Left renal pelvis (tissue), 4 donors: ENCODE measurements at regions not wholly inside any gene's neighbourhood (a gene's known extent, or its start where the extent isn't known, plus 50 kb on each side); places are given as distances from the start of the nearest gene placed in this dataset.

Experiments
- DNase-seq, 4 donors: peaks; one replicate each; pipeline ENCODE4 v3.0.0-alpha.2; 2013; ENCODE audit warnings: low read depth in 4 of 4, low spot score in 3 of 4

DNA sequence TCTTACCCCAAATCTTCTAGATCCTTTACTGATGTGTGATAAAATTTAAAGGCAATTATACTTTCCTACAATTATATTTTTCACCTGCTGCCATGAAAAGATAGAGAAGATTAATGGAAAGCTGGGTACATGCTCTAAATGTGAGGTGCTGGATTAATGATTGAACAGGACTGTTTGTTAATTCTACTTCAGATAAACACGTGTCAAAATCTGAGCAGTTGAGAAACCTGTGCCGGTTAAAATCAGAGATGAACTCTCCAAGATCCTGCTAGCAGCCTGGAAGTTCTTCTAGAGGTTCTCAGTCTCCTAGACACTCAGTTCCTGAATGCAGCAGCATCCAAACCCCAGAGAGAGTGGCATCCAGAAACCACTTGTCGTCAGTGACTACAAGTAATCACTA lies 69.2 kb downstream of the INHBA start:
- no peak for DNase-seq

GRCh38 chr7:41630741-41631140 lies 72.1 kb downstream of the INHBA start:
- no peak for DNase-seq

DNA sequence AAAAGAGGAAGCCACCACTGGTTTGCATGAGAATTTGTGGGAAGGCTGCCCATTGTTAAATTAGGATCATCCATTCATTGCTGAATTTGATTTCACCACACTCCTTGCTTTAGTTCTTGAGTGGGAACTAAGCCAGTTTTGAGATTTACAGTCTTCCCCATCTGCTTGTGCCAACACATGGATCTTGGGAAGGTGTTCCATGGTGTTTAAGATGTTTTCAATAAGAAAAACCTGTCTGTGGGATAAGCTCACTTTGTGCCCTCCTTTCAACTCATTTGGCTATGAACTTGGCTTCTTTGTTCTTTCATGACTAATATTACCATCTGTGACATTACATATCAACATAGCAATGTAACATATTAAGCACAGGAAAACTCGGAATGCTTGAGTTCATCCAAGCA lies 73.2 kb downstream of the INHBA start:
- DNase-seq = no peak

- no peak for DNase-seq
Measured at GRCh38 chr7:41628901-41629300, 74.0 kb downstream of the INHBA start.

GRCh38 chr7:41627645-41628298 lies 75.1 kb downstream of the INHBA start:
- no peak for DNase-seq

GRCh38 chr7:41624818-41625217 lies 78.1 kb downstream of the INHBA start:
- no peak for DNase-seq

GRCh38 chr7:41621953-41622831 lies 80.7 kb downstream of the INHBA start:
- DNase-seq = no peak

DNA sequence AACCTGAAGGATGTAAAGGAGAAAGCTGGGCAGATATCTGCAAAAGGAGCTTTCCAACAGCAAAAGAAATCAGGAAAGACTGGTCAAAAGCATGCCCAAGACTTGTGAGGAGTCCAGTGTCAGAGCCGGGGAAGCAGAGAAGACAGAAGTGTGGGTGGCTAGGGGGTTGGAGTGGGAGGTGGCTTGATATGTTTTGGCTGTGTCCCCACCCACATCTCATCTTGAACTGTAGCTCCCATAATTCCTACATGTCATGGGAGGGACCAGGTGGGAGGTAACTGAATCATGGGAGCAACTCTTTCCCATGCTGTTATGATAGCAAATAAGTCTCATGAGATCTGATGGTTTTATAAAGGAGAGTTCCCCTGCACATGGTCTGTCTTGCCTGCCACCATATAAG lies 84.9 kb downstream of the INHBA start:
- DNase-seq = no peak

DNA sequence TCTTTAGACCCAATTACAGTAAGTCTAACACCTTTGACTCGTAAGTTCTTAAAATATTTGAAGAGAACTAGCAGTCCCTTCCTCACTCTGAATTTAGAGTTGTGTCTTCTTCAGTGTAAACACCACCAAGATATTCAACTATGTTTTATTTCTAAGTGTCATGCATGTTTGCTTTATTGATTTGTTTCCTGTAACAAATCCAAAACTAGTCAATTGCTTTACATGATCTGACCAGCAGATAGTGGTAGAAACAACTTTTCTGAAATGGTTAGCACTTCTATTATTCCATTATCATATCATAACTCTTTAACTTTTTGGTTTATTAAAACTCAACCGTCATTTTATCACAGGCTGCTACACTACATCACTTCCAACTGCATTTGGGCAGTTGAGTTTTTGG lies 90.1 kb downstream of the INHBA start:
- DNase-seq = no peak

- DNase-seq = no peak
Measured at GRCh38 chr7:41612386-41612785, 90.5 kb downstream of the INHBA start.

- no peak for DNase-seq
Measured at GRCh38 chr7:41608447-41608846, 94.4 kb downstream of the INHBA start.

GRCh38 chr7:41603985-41604384 lies 98.9 kb downstream of the INHBA start:
- no peak for DNase-seq

- DNase-seq = no peak
Measured at GRCh38 chr7:41599760-41600159, 103.1 kb downstream of the INHBA start.

- DNase-seq = no peak
Measured at GRCh38 chr7:41592794-41593193, 110.1 kb downstream of the INHBA start.

GRCh38 chr7:41592236-41592635 lies 110.7 kb downstream of the INHBA start:
- no peak for DNase-seq

DNA sequence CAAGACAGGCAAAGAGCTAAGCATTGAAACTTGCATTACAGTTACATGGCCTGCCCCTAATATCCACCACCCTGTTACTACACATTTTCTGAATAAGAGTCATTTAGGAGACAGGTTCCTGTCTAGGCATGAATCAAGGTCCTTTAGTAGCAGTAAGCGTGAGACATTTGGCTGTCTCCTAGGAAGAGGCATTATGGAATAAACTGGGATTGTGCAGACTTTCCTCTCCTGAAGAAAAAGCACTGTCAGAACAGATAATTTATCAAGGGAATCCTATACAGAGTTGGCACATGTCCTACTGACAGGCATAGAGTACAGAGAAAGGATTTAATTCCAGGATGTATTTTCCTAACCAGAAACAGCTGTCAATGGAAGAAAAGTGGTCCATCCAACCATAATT lies 111.9 kb downstream of the INHBA start:
- DNase-seq = no peak

DNA sequence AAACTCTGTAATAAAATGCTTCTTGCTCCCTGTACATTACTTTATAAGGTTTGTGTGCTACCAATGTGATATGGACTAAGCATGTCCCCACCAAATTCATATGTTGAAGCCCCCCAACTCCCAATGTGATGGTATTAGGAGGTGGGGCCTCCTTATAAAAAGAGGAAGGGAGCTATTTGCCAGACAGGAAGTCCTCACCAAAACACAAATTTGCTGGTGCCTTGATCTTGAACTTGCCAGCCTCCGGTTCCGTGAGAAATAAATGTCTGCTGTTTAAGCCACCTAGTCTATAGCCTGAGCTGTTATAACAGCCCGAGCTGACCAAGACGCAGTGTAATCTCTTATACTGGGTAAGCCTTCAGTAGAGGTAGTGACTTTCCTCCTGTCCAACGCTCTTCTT lies 114.5 kb downstream of the INHBA start:
- DNase-seq = no peak

GRCh38 chr7:41586931-41587640 lies 115.8 kb downstream of the INHBA start:
- no peak for DNase-seq

GRCh38 chr7:41584746-41585145 lies 118.1 kb downstream of the INHBA start:
- DNase-seq = no peak

DNA sequence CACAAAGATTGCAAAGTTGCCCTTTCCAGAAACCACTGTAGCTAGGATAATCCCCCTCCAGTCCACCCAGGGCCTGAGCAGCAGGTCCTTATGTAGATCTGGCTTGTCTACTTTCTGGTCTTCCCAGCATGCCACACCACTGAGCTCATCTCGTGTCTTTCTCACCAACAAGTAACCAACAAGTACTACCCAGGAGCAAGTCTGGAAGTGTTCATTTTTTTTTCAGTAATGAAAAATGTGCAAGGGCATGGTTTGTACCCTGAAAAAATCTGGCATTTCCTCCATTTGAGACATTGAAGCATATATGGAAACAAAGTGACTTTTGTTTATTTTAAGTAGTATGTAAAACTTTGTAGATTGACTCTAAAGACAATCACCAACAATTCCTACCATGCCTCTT lies 120.8 kb downstream of the INHBA start:
- no peak for DNase-seq

GRCh38 chr7:41581041-41581440 lies 121.8 kb downstream of the INHBA start:
- DNase-seq = no peak
